ENCODE measurements at regions not wholly inside any gene's neighbourhood (a gene's known extent, or its start where the extent isn't known, plus 50 kb on each side); places are given as distances from the start of the nearest gene placed in this dataset.

DNA sequence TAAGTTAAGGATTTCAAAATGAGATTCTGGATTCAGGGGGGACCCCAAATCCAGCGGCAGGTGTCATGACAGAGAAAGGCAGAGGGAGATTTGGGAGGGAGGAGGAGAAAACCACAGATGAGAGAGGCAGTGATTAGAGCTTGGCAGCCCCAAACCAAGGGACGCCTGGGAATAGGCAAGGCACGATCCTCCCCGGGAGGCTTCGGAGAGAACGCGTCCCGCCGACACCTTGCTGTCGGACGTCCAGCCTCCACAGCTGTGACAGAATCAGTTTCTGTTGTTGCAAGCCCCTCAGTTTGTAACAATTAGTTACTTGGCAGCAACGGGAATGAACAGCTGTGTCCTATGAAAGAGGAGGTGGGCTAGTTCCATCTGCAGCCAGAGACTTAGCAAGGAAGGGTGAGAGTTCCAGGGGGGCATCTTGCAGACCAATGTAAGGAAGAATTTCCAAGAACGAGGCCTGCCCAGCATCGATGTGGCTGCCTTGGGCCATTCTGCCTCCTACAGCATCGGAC is 110.7 kb upstream of the SDK2 start:
- H3K9me3 Mint-ChIP-seq (ENCODE audit: unreplicated experiment) = no peaks in the 10 kb centered on the region
- no peaks in the 10 kb centered on the region for H3K4me1 Mint-ChIP-seq (ENCODE audit: insufficient read depth, unreplicated experiment)
- H3K4me3 Mint-ChIP-seq (ENCODE audit: unreplicated experiment) = no peak overlapping the region
- intact Hi-C loops (cut with micrococcal nuclease) = no loop called here
- peaks cover 52% of the 10 kb centered on the region for H3K27me3 Mint-ChIP-seq (ENCODE audit: insufficient read depth, unreplicated experiment)
- H3K36me3 Mint-ChIP-seq (ENCODE audit: insufficient read depth, unreplicated experiment) = no peaks in the 10 kb centered on the region
- no peak for DNase-seq (ENCODE audit: unreplicated experiment)
- no peak overlapping the region for H3K27ac Mint-ChIP-seq (ENCODE audit: low read depth, unreplicated experiment)
- POLR2A ChIA-PET = interaction anchor here (0.7 kb wide), 1 partner anchor 33 kb away, joined by 3 read pairs; no protein-coding TSS in a partner anchor
- no TSS peak for BruUV-seq (replicated peaks)
- CTCF ChIA-PET = interaction anchor here (0.9 kb wide), 1 partner anchor 15 kb away, joined by 3 read pairs; no protein-coding TSS in a partner anchor
- TF ChIP-seq, protein P1, sequence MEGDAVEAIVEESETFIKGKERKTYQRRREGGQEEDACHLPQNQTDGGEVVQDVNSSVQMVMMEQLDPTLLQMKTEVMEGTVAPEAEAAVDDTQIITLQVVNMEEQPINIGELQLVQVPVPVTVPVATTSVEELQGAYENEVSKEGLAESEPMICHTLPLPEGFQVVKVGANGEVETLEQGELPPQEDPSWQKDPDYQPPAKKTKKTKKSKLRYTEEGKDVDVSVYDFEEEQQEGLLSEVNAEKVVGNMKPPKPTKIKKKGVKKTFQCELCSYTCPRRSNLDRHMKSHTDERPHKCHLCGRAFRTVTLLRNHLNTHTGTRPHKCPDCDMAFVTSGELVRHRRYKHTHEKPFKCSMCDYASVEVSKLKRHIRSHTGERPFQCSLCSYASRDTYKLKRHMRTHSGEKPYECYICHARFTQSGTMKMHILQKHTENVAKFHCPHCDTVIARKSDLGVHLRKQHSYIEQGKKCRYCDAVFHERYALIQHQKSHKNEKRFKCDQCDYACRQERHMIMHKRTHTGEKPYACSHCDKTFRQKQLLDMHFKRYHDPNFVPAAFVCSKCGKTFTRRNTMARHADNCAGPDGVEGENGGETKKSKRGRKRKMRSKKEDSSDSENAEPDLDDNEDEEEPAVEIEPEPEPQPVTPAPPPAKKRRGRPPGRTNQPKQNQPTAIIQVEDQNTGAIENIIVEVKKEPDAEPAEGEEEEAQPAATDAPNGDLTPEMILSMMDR (IDR thresholded peaks at IDR 0.05; ENCODE audit: unreplicated experiment) = no peak

DNA sequence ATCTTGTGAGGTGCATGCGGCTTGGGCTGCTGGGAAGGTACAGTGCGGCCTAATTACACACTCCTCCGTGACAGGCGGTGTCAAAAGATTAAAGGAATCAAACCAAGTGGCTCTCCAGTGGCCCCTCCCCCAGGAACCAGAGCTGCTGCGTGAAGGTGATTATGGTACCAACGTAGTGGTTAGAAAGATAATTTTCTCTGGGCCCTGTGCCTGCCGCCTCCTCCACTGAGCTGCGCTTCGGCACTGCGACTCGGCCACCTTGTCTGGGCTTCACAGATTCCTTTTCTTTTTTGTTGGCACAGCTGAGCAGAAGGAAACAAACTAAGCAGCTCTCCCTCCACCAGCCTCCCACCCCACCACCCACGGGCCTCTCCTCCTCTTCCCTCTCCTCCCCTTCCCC is 113.2 kb upstream of the SDK2 start:
- peaks cover 58% of the 10 kb centered on the region for H3K27me3 Mint-ChIP-seq (ENCODE audit: insufficient read depth, unreplicated experiment)
- H3K27ac Mint-ChIP-seq (ENCODE audit: low read depth, unreplicated experiment) = no peak overlapping the region
- BruUV-seq (replicated peaks) = no TSS peak
- no peak for DNase-seq (ENCODE audit: unreplicated experiment)
- ChIA-PET CTCF (no interaction called here), POLR2A (no interaction called here)
- H3K4me3 Mint-ChIP-seq (ENCODE audit: unreplicated experiment) = no peak overlapping the region
- no peaks in the 10 kb centered on the region for H3K9me3 Mint-ChIP-seq (ENCODE audit: unreplicated experiment)
- intact Hi-C loops (cut with micrococcal nuclease) = no loop called here
- no peaks in the 10 kb centered on the region for H3K4me1 Mint-ChIP-seq (ENCODE audit: insufficient read depth, unreplicated experiment)
- H3K36me3 Mint-ChIP-seq (ENCODE audit: insufficient read depth, unreplicated experiment) = no peaks in the 10 kb centered on the region
- TF ChIP-seq, protein P1 (IDR thresholded peaks at IDR 0.05; ENCODE audit: unreplicated experiment) = no peak

- no peak for DNase-seq (ENCODE audit: unreplicated experiment)
- Mint-ChIP-seq H3K4me3 (ENCODE audit: unreplicated experiment) (no peak overlapping the region), H3K4me1 (ENCODE audit: insufficient read depth, unreplicated experiment) (no peaks in the 10 kb centered on the region), H3K9me3 (ENCODE audit: unreplicated experiment) (no peaks in the 10 kb centered on the region), H3K36me3 (ENCODE audit: insufficient read depth, unreplicated experiment) (no peaks in the 10 kb centered on the region), H3K27ac (ENCODE audit: low read depth, unreplicated experiment) (no peak overlapping the region), H3K27me3 (ENCODE audit: insufficient read depth, unreplicated experiment) (peaks cover 58% of the 10 kb centered on the region)
- BruUV-seq (replicated peaks) = no TSS peak
- ChIA-PET POLR2A (no interaction called here), CTCF (interaction anchor here (0.6 kb wide), 1 partner anchor 407 kb away, joined by 3 read pairs; no protein-coding TSS in a partner anchor)
- intact Hi-C loops (cut with micrococcal nuclease) = no loop called here
- TF ChIP-seq, protein P1 (IDR thresholded peaks at IDR 0.05; ENCODE audit: unreplicated experiment) = no peak
Measured at GRCh38 chr17:73758245-73758644, 114.0 kb upstream of the SDK2 start.

GRCh38 chr17:73759324-73759723 is 115.1 kb upstream of the SDK2 start:
- CTCF ChIA-PET = no interaction called here

More at GRCh38 chr17:73759324-73759723, 115.1 kb upstream of the SDK2 start:
- no peaks in the 10 kb centered on the region for H3K4me1 Mint-ChIP-seq (ENCODE audit: insufficient read depth, unreplicated experiment)
- TF ChIP-seq, protein P1 (IDR thresholded peaks at IDR 0.05; ENCODE audit: unreplicated experiment) = no peak
- no peaks in the 10 kb centered on the region for H3K36me3 Mint-ChIP-seq (ENCODE audit: insufficient read depth, unreplicated experiment)
- no peaks in the 10 kb centered on the region for H3K9me3 Mint-ChIP-seq (ENCODE audit: unreplicated experiment)
- no peak overlapping the region for H3K27ac Mint-ChIP-seq (ENCODE audit: low read depth, unreplicated experiment)
- intact Hi-C loops (cut with micrococcal nuclease) = no loop called here
- no peak overlapping the region for H3K4me3 Mint-ChIP-seq (ENCODE audit: unreplicated experiment)
- DNase-seq (ENCODE audit: unreplicated experiment) = no peak
- H3K27me3 Mint-ChIP-seq (ENCODE audit: insufficient read depth, unreplicated experiment) = peaks cover 54% of the 10 kb centered on the region
- no TSS peak for BruUV-seq (replicated peaks)
- POLR2A ChIA-PET = no interaction called here
